Osteoblast (primary cell): ENCODE measurements at regions not wholly inside any gene's neighbourhood (a gene's known extent, or its start where the extent isn't known, plus 50 kb on each side); places are given as distances from the start of the nearest gene placed in this dataset.

ENCODE experiments used
- DNase-seq: peaks from one replicate; pipeline ENCODE4 v3.0.0; 2011; ENCODE audit warnings: low spot score, mixed read lengths; ENCODE audit not compliant: insufficient read length; ENCODE audit errors: missing footprints
- H2AFZ ChIP-seq: 2 replicates; pipeline ENCODE4 v1.6.0; 2011; ENCODE audit warnings: mild to moderate bottlenecking, low read length
- H3K27ac ChIP-seq: 2 replicates; pipeline ENCODE4 v1.5.1; 2011; ENCODE audit warnings: mild to moderate bottlenecking, low read depth, low read length, moderate library complexity
- H3K27me3 ChIP-seq: 2 replicates; pipeline ENCODE4 v1.6.0; 2012; ENCODE audit warnings: mild to moderate bottlenecking, control low read depth, inconsistent platforms, low read length, moderate library complexity; ENCODE audit not compliant: insufficient read depth
- H3K36me3 ChIP-seq: 2 replicates; pipeline ENCODE4 v1.5.1; 2011; ENCODE audit warnings: mild to moderate bottlenecking, low read length, control low read depth, moderate library complexity; ENCODE audit not compliant: insufficient read depth
- H3K4me1 ChIP-seq: 2 replicates; pipeline ENCODE4 v1.5.1; 2011; ENCODE audit warnings: mild to moderate bottlenecking, low read length, control low read depth, moderate library complexity; ENCODE audit not compliant: insufficient read depth
- H3K4me2 ChIP-seq: 2 replicates; pipeline ENCODE4 v1.6.0; 2011; ENCODE audit warnings: mild to moderate bottlenecking, low read length; ENCODE audit not compliant: insufficient read depth
- H3K4me3 ChIP-seq: fragments of 200-600 bp; sonication (generic); 3 replicates; pipeline ENCODE4 v1.5.1; 2012; ENCODE audit warnings: mild to moderate bottlenecking, low read length, inconsistent platforms; ENCODE audit not compliant: insufficient read depth
- H3K79me2 ChIP-seq: 2 replicates; pipeline ENCODE4 v1.6.0; 2012; ENCODE audit warnings: mild to moderate bottlenecking, low read length, control low read depth, inconsistent platforms; ENCODE audit not compliant: insufficient read depth
- H3K9me3 ChIP-seq: 2 replicates; pipeline ENCODE4 v1.5.1; 2011; ENCODE audit warnings: low read depth, low read length, control low read depth
- H4K20me1 ChIP-seq: 2 replicates; pipeline ENCODE4 v1.6.0; 2012; ENCODE audit warnings: mild to moderate bottlenecking, low read length, control low read depth; ENCODE audit not compliant: insufficient read depth
- TF ChIP-seq, protein P1 (sequence below): IDR thresholded peaks from 2 replicates; pipeline ENCODE4 v1.5.1; 2011; ENCODE audit warnings: mild to moderate bottlenecking, low read depth, low read length, moderate library complexity; ENCODE audit errors: extremely low read depth

GRCh38 chr2:226487573-226487972, 312.0 kb downstream of the IRS1 start:
- Histone ChIP-seq H2AFZ (no peak overlapping the region), H3K4me2 (no peak overlapping the region), H3K36me3 (no peaks in the 10 kb centered on the region), H3K4me3 (no peak overlapping the region), H4K20me1 (no peaks in the 10 kb centered on the region), H3K9me3 (no peaks in the 10 kb centered on the region), H3K79me2 (no peaks in the 10 kb centered on the region), H3K4me1 (peaks cover 27% of the 10 kb centered on the region), H3K27me3 (no peaks in the 10 kb centered on the region), H3K27ac (no peak overlapping the region)
- DNase-seq: no peak
- TF ChIP-seq, protein P1, sequence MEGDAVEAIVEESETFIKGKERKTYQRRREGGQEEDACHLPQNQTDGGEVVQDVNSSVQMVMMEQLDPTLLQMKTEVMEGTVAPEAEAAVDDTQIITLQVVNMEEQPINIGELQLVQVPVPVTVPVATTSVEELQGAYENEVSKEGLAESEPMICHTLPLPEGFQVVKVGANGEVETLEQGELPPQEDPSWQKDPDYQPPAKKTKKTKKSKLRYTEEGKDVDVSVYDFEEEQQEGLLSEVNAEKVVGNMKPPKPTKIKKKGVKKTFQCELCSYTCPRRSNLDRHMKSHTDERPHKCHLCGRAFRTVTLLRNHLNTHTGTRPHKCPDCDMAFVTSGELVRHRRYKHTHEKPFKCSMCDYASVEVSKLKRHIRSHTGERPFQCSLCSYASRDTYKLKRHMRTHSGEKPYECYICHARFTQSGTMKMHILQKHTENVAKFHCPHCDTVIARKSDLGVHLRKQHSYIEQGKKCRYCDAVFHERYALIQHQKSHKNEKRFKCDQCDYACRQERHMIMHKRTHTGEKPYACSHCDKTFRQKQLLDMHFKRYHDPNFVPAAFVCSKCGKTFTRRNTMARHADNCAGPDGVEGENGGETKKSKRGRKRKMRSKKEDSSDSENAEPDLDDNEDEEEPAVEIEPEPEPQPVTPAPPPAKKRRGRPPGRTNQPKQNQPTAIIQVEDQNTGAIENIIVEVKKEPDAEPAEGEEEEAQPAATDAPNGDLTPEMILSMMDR: no peak

DNA sequence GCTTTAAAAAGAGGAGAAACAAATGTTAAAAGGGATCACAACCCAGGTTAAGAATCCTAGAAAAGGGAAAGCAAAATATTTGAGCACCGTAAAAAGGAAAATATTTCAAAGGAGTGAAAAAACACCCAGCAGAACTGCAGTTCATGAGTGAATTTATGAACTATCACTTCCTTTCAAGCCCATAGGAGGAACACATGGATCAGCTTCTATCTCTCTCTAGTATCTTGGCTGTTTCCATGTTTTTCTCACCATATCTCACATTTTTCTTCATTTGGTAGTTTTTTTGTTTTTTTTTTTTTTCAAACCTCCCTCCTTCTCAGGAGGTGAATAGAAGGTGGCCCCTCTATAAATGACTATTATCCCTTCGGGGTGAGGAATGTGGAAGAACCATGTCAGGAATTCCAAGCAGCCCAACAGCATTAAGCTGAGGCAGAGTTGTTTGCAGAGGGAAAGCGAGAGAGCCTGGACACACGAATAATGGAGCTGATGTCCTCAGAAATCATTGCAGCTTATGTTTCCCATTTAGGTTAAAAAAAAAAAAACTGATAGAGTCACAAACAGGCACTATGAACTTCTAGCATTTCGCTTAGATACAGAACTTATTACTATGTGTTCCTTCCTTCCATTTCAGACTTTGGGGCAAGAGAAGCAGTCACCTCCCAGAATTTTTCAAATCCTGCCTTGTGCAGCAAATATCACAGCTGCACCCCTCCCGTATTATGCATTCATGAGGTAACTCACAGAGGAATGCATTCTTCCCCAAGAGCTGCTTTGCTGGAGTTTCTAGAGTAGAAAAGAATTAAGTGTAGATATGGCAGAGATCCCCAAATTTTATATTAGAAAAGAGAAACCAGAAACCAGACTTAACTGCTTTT, 315.6 kb downstream of the IRS1 start:
- no peaks in the 10 kb centered on the region for H3K79me2 ChIP-seq
- no peaks in the 10 kb centered on the region for H3K36me3 ChIP-seq
- peak overlapping the region; percentile 53 for H3K4me2 ChIP-seq
- peak overlapping the region; percentile 16 for H2AFZ ChIP-seq
- peaks cover 22% of the 10 kb centered on the region for H3K4me1 ChIP-seq
- H3K27ac ChIP-seq: peak overlapping the region; percentile 6
- no peaks in the 10 kb centered on the region for H3K27me3 ChIP-seq
- TF ChIP-seq, protein P1: no peak
- no peaks in the 10 kb centered on the region for H4K20me1 ChIP-seq
- H3K4me3 ChIP-seq: no peak overlapping the region
- no peaks in the 10 kb centered on the region for H3K9me3 ChIP-seq
- peak; percentile 21 for DNase-seq

DNA sequence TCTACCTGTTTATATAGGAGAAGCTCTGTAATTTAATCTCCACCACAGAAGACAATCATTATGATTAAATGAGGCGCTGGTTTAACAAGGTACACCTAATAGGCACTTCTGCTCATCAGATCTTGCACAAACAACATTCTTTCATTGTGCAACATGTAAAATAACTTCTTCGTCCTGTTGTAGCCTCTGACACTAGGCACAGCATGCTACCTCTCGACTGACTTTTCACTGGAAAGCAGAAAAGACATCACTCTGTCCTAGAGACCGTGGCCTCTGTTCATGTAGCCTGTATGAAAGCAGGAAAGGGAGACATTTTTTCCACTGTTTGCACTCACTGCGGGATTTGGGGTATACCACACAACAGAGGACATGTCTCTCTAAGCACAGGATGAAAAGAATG, 316.5 kb downstream of the IRS1 start:
- H2AFZ ChIP-seq: peak overlapping the region; percentile 16
- H3K27me3 ChIP-seq: no peaks in the 10 kb centered on the region
- peak overlapping the region; percentile 6 for H3K27ac ChIP-seq
- H3K9me3 ChIP-seq: no peaks in the 10 kb centered on the region
- no peaks in the 10 kb centered on the region for H3K79me2 ChIP-seq
- TF ChIP-seq, protein P1: no peak
- H4K20me1 ChIP-seq: no peaks in the 10 kb centered on the region
- H3K4me2 ChIP-seq: peak overlapping the region; percentile 53
- H3K36me3 ChIP-seq: no peaks in the 10 kb centered on the region
- DNase-seq: no peak
- no peak overlapping the region for H3K4me3 ChIP-seq
- H3K4me1 ChIP-seq: peaks cover 30% of the 10 kb centered on the region

DNA sequence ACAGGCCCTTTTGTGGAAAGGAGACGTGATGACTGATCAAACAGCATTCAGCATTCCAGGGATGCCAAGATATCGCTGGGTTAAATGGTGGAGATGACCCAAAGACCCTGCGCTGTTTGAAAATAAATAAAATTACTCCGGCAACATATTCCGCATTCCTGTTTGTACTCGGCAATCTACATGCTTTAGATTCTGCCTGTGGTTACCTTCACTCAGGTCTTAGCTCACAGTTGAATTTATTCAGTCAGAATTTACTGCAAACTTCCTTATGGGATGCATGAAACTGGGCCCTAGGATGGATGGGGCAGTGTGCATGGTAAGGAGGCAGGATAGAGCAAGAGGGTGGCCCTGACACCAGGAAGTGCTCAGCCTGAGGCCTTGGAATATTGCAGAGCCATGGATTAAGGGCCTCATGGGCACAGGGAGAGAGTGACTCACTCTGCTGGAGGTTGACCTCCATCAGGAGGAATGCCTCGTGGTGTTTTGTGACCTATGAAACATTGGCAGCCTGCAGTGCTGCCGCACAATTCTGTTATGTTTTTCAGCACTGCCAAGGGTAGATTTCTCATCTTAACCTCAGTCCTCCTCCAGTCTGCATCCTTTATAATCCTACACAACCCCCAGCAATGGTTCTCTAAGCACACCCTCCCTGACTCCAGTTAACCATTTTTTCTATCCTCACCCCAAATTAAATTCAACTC, 321.4 kb downstream of the IRS1 start:
- peak; percentile 48 for DNase-seq
- H3K36me3 ChIP-seq: no peaks in the 10 kb centered on the region
- peak overlapping the region; percentile 42 for H3K4me2 ChIP-seq
- H3K9me3 ChIP-seq: no peaks in the 10 kb centered on the region
- no peaks in the 10 kb centered on the region for H3K79me2 ChIP-seq
- no peaks in the 10 kb centered on the region for H3K27me3 ChIP-seq
- no peaks in the 10 kb centered on the region for H4K20me1 ChIP-seq
- H2AFZ ChIP-seq: peak overlapping the region; percentile 77
- H3K4me1 ChIP-seq: peaks cover 41% of the 10 kb centered on the region
- H3K4me3 ChIP-seq: no peak overlapping the region
- TF ChIP-seq, protein P1: no peak
- peak overlapping the region; percentile 90 for H3K27ac ChIP-seq
